ENCODE measurements at regions not wholly inside any gene's neighbourhood (a gene's known extent, or its start where the extent isn't known, plus 50 kb on each side); places are given as distances from the start of the nearest gene placed in this dataset.

- Histone ChIP-seq H3K4me3 (ENCODE audit: low read length) (no peak overlapping the region), H3K36me3 (ENCODE audit: control insufficient read depth, low read length) (no peaks in the 10 kb centered on the region), H3K79me2 (ENCODE audit: control insufficient read depth, low read length) (no peaks in the 10 kb centered on the region), H4K20me1 (ENCODE audit: control insufficient read depth, insufficient read depth, low read depth, low read length) (no peaks in the 10 kb centered on the region), H3K9me2 (replicated peaks; ENCODE audit: control insufficient read depth, low read length) (no peaks in the 10 kb centered on the region), H3K27me3 (ENCODE audit: control insufficient read depth, low read length) (no peaks in the 10 kb centered on the region), H3K27ac (ENCODE audit: low read depth, low read length) (no peak overlapping the region), H3K4me2 (ENCODE audit: low read length) (no peak overlapping the region), H3K9me3 (ENCODE audit: control insufficient read depth, insufficient read depth, low read length) (no peaks in the 10 kb centered on the region), H3K4me1 (ENCODE audit: control insufficient read depth, low read length) (no peaks in the 10 kb centered on the region), H3F3A (ENCODE audit: control insufficient read depth, insufficient read depth) (no peaks in the 10 kb centered on the region)
- TF ChIP-seq EZH2phosphoT487 (IDR thresholded peaks at IDR 0.05; ENCODE audit: borderline replicate concordance, low read length) (no peak), CTCF (IDR thresholded peaks at IDR 0.05; ENCODE audit: low read depth, low read length, poor library complexity, severe bottlenecking) (no peak)
Observed at GRCh38 chr16:55040366-55041086, 109.9 kb downstream of the IRX5 start.

DNA sequence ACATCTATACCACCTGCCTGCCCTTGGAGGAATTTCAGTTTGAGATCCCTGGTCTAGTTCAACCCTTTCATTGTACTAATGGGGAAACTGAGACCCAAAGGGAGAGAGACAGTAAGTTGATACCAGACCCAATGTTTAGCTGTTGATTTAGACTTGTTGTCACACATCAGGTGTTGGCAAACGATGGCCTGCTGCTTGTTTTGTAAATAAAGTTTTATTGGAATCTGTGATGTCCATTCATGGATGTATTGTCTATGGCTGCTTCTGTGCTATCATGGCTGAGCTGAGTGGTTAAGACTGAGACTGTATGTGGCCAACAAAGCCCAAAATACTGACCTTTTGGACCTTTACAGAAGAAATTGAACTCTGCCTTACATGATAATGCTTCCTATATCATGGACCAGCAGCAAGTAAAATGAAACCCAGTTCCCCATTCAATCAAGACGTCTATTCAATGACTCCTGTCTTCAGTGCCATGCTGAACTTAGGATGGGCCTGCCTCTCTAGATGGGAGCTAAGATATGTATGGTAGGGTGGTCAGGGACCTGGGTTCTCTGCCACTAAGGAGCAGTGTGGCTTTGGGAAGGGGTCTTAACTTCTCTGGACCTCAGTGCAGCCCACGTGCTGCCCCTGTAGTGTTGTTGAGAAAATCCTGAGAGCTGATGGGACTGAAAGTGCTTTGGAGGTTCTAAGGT is 111.0 kb downstream of the IRX5 start:
- Histone ChIP-seq H3K4me2 (ENCODE audit: low read length) (no peak overlapping the region), H3K36me3 (ENCODE audit: control insufficient read depth, low read length) (no peaks in the 10 kb centered on the region), H3K9me2 (replicated peaks; ENCODE audit: control insufficient read depth, low read length) (no peaks in the 10 kb centered on the region), H3K27me3 (ENCODE audit: control insufficient read depth, low read length) (no peaks in the 10 kb centered on the region), H3K79me2 (ENCODE audit: control insufficient read depth, low read length) (no peaks in the 10 kb centered on the region), H4K20me1 (ENCODE audit: control insufficient read depth, insufficient read depth, low read depth, low read length) (no peaks in the 10 kb centered on the region), H3K4me1 (ENCODE audit: control insufficient read depth, low read length) (no peaks in the 10 kb centered on the region), H3K9me3 (ENCODE audit: control insufficient read depth, insufficient read depth, low read length) (no peaks in the 10 kb centered on the region), H3K27ac (ENCODE audit: low read depth, low read length) (no peak overlapping the region), H3F3A (ENCODE audit: control insufficient read depth, insufficient read depth) (no peaks in the 10 kb centered on the region), H3K4me3 (ENCODE audit: low read length) (no peak overlapping the region)
- TF ChIP-seq EZH2phosphoT487 (IDR thresholded peaks at IDR 0.05; ENCODE audit: borderline replicate concordance, low read length) (no peak), CTCF (IDR thresholded peaks at IDR 0.05; ENCODE audit: low read depth, low read length, poor library complexity, severe bottlenecking) (no peak)

DNA sequence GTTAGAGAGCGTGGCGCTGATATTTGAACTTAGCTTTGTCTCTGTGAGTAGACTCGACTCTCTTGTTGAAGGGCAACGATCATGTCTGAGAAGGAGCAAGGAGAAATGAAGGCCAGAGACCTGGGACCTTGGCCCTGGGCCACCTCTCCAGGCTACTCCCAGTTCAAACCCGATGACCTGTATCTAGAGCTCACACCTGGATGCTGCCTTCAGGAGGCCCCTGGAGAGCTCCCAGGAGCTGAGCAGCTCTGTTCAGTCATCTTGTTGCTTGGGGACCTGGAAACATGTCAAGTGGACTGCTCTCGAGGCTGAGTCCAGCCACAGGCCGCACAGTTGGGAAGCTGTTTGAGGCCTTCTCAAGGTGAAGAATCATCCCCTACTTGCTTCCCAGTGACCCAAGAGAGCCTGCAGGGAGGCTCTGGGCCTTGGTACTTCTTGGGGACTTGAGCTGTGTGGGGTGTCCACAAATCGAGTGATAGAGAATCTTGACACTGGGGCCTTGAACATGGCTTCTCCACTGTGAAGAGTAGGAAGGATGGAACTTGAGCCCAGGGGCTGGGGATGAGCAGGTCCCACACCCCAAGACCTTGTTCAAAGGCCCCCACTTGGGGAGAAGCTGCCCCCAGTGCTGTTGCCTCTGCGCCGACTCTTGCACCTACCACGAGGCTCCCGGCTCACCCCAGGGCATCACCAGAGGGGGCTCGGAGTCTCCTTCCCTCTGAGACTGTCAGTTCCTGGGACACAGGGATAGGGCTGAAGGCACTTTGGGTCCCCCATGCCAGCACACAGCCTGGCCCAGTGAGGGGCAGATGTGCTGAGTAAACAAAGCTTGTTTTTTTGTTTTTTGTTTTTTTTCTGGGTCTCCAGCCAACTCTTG is 112.1 kb downstream of the IRX5 start:
- Histone ChIP-seq H4K20me1 (ENCODE audit: control insufficient read depth, insufficient read depth, low read depth, low read length) (no peaks in the 10 kb centered on the region), H3K27ac (ENCODE audit: low read depth, low read length) (no peak overlapping the region), H3K27me3 (ENCODE audit: control insufficient read depth, low read length) (no peaks in the 10 kb centered on the region), H3K36me3 (ENCODE audit: control insufficient read depth, low read length) (no peaks in the 10 kb centered on the region), H3K9me2 (replicated peaks; ENCODE audit: control insufficient read depth, low read length) (no peaks in the 10 kb centered on the region), H3K4me3 (ENCODE audit: low read length) (no peak overlapping the region), H3K4me1 (ENCODE audit: control insufficient read depth, low read length) (no peaks in the 10 kb centered on the region), H3K9me3 (ENCODE audit: control insufficient read depth, insufficient read depth, low read length) (no peaks in the 10 kb centered on the region), H3F3A (ENCODE audit: control insufficient read depth, insufficient read depth) (no peaks in the 10 kb centered on the region), H3K4me2 (ENCODE audit: low read length) (no peak overlapping the region), H3K79me2 (ENCODE audit: control insufficient read depth, low read length) (no peaks in the 10 kb centered on the region)
- no peak for TF ChIP-seq EZH2phosphoT487 (IDR thresholded peaks at IDR 0.05; ENCODE audit: borderline replicate concordance, low read length)
- TF ChIP-seq CTCF (IDR thresholded peaks at IDR 0.05; ENCODE audit: low read depth, low read length, poor library complexity, severe bottlenecking): no peak

Measured in DOHH2 (cell line).